Activated T-cell treated with anti-CD3 and anti-CD28 coated beads for 24 hours (primary cell): ENCODE measurements at regions not wholly inside any gene's neighbourhood (a gene's known extent, or its start where the extent isn't known, plus 50 kb on each side); places are given as distances from the start of the nearest gene placed in this dataset.

Source experiments
- DNase-seq: peaks from one replicate; pipeline ENCODE4 v3.0.0-alpha.2; 2020; ENCODE audit warnings: low read depth

DNA sequence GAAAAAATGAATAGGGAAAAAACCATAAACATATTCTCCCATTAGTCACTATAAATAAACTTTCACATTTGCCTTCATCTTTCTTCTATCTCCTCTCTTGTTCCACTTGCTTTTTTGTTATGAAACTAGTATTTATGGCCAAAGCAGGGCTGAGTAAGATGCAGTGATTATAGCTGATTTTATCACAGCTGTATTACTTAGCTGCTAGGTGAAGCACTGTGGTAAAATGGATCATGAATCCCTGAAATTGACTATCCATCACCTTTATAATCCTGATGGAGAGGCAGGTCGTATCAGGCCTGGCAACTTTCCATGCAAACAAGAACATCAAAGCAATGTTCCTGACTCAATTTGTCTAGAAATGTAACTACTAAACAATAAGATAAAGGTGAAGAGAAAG is 471.6 kb downstream of the TUSC7 start:
- no peak for DNase-seq

DNA sequence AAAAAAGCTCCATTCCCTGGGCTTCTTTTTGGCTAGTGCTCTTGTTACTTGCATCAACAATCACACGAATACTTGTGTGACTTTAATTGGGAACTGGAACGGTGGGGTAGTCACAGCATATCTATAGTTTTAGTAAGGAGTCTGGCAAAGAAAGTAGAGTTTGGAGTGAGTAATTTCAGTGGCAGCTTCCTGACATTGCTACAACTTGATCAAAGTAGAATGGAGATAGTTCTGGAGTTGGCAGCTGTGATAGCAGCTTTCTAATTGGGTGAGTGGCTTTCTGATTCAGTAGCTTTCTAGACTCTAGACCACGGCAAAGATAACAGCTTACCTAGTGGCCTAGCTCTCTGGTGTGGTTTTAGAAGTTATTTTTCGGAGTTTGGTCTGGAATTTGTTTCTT is 475.0 kb downstream of the TUSC7 start:
- DNase-seq, result no peak

DNA sequence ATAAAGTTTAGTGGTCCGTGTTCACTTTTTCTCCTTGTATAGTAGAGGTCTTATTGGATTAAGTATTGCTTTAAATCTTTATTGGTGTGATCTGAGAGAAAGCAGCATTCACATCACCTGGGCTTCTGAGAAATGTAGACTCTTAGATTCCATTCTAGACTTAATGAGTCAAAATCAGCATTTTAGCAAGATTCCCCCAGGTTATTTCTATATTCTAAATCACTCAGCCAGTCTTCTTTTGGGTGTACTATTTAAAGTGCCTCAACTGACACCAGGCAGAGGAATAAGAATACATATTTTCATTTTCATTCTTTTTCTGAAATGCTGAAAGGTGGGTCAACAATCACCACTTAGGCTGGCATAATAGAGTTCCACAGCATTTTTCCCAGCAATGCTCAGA is 481.7 kb downstream of the TUSC7 start:
- DNase-seq, result no peak

DNA sequence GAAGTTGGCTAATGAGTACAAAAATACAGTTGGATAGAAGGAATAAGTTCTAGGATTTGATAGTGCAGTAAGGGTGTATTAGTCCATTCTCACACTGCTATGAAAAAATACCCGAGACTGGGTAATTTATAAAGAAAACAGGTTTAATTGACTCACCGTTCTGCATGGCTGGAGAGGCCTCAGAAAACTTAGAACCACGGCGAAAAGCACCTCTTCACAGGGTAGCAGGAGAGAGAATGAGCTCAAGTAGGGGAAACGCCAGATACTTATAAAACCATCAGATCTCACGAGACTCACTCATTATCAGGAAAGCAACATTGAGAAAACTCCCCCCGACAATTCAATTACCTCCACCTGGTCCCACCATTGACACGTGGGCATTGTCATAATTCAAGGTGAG is 483.3 kb downstream of the TUSC7 start:
- no peak for DNase-seq

DNA sequence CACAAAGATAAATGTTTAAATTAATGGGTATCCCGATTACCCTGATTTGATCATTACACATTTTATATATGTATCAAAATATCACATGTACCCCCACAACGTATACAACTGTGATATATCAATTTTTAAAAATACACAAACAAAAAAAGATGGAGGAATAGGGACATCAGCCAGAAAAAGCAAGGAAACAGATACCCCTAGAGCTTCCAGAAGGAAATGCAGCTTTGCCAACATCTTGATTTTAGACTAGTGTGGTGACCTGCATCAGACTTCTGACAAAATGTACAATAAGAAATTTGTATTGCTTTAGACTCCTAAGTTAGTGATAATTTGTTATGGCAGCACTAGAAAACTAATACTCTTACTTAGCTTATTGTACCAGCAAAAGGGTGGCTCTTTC is 483.8 kb downstream of the TUSC7 start:
- no peak for DNase-seq

DNA sequence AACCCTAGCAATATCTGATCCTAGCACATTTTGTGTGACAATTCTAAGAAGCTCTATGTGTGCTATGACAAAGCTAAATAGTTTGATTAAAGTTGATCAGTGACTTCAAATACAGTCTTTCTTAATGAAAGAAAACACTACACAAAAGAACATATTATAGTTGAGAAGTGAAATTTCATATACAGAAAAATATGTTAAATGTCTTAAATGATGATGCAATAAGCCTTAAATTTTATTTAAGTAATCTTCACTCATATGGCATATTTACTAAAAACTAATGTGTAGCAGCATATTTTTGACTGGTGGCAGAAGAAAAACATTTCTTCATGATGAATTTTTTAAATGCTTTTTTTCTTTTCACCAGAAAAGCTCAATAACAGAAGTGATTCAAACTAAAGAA is 485.5 kb downstream of the TUSC7 start:
- DNase-seq, result no peak

DNA sequence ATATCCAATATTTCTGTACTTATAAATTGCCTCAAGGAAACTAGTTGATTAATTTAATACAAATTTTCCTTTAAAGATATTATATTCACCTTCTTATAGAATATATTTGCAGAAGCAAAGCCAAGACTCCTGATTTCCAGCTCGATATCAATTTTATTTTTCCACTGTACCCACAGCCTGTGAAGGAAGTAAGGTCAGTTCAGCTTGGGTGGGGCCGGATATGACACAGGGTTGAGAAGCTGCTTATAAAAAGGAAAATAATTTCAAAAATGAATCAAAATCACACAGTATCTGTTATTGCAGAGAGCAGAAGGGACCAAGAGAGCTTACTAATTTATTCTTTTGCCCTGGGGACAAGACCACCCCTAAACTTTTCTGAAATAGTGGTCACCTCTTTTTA is 491.4 kb downstream of the TUSC7 start:
- DNase-seq, result no peak

DNA sequence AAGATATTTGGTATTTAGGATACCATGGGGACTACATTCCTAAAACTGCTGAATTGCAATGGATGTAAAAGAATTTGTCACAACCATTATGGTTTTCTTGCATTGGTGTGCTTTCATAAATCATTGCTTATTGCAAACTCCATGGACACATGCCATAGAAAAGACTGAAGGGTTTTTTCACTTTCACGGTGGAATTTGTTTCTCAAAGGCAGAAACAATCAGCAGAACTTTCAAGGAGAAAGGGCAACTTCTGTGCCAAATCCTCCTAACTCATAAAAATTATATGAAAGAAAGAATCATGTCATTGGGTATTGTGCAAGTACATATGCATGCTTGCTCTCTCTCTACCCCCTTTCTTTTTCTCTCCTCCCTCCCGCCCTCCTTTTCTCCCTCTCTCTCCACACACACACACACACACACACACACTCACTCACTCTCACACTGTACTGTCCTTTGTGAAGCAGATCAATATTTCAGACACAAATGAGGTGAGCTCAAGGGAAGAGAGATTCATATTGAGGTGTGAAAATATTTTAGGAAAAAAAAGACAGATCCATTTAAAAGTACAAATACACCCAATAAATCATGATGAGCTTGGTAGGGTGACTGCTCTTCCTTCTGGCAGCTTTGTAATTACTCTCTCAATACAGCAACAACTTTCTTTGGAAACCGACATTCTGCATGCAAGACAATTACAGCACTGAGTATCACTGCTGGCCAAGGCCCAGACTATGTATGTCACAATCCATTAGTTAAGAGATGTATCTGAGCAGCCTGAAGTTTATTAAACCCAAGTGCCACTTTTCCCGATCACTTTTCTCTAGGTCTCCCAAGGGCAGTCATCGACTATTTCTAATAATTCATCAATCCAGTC is 492.6 kb downstream of the TUSC7 start:
- no peak for DNase-seq

DNA sequence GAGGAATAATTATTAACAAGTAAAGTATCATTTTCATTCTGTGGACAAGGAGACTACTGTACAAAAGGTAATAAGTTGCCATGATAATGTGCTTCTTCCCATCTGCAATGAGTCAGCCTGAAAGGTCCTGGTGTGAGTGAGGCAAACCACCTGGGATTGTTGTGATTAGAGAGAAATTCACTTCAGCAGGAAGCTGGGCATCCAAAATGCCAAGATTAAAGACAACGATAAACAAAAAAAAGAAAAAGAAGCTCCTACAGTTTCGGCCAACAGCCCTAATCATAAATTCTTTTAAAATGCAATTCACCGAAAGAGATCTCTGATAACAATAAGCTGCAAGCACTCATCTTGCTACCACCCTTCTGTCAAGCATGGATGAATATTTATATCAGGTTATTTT is 507.8 kb downstream of the TUSC7 start:
- DNase-seq, result no peak

DNA sequence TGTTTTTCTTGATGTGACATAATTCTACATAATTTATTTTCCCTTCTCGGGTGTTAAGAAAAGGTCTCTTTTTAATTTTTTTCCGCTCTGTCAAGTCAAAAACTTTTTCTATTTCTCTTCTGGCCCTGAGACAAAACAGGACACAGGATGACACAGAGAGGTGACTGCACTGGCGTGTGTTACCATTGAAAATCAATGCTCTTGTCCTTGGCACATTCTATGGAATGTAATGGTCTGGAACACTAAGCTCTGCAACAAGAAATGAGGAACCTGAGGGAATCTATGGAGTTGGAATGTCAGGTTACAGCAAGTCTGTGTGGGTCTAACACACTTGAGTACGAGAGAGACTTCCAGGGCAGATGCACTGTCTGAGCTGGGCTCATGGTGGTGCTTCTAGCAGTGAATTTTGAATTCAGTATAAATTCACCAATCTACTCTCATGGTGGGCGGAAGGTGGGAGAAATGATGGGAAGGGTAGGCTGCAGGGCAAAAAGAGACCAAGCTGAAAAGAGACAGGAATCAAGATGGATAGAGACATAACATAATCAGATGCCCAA is 508.3 kb downstream of the TUSC7 start:
- DNase-seq, result no peak

DNA sequence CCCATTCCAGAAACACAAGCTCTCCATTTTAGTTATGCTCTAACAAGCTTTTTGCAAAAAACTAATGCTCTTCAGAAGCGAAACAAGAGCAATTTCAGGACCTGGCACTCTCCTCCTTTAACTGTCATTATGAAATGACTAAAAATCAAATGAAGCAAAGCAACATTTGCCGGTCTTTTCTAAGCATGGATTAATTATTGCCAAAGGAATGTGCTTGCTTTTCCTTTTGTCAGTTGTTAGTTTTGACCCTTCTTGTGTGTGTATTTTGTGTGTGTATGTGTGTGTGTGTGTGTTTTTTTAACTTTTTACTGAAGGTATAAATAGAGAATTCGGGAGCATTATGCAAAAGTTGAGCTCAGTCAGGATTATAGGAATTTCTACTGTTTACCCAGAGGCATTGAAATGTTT is 509.1 kb downstream of the TUSC7 start:
- DNase-seq, result no peak

DNA sequence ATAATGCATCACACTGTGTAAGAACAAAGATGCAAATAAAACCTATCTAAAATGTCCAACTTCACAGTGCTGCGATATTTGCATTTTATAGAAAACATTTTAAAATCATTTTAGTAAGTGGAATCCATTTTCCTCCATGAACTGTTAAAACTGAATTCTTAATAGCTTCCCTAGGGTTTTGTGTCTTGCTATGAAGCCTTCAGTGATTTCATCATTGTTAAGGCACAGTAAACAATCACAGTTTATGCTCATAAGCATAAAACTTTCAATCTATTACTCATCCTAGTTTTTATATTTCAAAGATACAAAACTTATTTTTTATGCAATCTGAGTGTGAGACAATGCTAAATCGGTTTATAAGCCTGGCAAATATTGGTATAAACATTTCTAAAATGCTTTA is 509.7 kb downstream of the TUSC7 start:
- no peak for DNase-seq

DNA sequence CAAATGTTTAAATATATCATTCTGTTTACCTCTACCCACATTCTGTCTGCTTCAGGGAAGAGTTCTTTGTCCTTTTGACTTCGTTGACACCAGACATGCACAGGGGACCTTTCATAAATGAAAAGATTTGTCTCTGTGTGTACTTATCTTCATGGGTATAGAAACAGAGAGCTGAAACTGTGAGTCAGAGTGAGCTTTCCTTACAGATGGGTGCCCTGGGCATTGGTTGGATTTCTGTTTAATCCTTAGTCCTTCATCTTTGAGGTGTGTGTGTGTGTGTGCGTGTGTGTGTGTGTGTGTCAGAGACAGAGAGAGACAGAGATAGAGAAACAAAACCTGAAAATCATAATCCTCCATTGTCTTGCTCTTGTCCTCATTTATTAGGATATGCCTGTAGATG is 517.4 kb downstream of the TUSC7 start:
- DNase-seq, result no peak

DNA sequence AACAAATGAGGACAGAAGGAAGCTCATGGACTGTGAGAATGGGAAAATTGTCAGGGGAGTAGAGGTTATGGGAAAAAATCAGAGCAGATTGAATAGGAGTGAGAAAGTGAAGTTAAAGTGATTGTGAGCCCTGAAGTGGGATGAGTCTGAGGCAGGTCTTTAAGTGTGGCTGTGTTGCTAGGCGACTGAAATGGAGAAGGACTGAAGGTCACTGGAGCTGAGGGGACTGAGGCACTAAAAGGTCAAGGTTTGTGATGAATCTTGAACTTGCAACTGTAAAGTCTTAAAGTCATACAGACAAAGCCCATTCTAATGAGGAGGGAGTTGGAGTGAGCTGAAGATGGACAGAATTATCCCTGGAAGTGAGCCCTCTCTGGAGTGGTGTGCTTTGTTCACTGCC is 518.9 kb downstream of the TUSC7 start:
- no peak for DNase-seq

DNA sequence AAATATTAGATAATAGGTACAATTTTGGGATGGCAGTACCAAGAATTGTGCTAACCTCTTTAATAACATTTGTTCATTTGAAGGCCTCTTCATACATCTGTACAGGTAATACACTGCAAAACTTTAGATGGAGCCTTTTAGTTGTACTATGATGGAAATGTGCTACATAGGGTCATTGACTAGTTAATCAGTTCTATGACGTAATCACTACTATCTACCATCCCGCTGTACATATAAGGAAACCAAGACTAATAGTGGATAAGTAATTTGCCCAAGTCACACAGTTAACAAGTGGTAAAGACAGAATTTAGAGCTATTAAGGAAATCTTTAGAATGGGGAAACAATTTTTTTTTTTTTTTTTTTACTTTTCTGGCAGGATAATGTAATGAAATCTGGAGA is 521.3 kb downstream of the TUSC7 start:
- DNase-seq, result no peak

DNA sequence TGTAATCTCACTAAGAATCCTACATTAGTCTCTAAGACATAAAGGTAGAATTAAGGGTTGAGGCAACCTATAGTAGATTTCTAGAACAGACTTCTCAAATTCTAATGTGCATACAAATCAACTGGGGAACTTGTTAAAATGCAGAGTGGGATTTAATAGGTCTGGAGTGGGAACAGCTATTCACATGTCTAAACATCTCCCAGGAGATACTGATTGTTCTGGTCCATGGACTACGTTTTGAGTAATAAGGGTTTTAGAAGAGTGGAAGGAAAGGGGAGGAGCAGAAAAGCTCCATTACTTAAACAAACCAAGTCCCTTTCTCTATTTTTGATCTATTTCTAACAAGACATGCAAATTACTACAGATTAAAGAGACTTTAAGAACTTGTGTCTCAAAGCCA is 524.8 kb downstream of the TUSC7 start:
- DNase-seq, result no peak

DNA sequence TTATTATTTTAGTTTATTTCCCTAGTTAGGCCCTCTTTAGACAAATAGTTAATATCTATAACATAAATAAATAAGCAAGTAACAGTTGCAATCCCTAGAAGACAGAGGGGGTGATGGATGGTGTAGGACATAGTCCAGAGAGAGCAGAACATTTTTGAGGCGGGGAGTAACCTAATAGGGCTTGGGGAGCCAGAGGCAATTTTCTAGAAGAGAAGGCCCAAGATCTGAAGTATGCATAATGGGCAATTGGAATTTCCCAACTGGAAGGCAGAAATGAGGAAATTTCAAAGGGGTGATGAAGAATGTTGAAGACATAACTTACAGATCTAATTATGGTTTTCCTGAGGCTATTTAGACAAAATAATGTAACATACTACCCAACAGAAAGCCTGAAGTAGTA is 525.7 kb downstream of the TUSC7 start:
- no peak for DNase-seq

DNA sequence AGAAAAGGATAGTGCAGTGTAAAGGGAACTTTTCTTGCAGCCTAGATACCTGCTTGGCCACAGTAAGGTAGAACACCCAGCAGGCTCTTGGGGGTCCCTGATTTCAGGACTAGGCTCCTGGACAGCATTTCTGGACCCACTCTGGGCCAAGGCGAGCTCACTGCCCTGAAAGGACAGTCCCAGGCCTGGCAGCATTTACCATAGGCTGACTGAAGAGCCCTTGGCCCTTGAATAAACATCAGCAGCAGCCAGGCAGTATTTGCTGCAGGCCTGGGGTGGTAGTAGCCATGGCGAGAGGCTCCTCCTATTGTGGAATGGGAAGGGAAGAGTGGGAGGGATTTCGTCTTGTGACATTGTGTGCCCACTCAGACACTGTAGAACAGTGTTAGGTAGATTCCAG is 529.2 kb downstream of the TUSC7 start:
- DNase-seq, result no peak

DNA sequence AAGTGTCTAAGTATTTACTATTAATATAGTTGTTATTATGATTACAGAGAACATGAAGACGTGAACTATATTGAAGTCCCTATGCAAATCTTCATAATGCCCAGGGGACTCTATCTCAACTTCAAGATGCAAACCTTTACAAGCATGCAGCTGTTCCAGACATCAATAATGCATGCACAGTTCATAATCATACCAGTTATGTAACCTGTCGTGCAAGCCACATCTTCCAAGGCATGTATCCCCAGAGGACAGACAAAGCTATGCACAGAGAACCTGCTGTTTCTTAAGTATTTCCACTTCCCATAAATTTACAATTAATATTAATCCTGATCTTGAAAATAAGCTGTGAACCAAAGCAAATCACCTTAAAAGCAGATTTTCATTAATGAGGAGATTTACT is 534.1 kb downstream of the TUSC7 start:
- DNase-seq, result no peak

DNA sequence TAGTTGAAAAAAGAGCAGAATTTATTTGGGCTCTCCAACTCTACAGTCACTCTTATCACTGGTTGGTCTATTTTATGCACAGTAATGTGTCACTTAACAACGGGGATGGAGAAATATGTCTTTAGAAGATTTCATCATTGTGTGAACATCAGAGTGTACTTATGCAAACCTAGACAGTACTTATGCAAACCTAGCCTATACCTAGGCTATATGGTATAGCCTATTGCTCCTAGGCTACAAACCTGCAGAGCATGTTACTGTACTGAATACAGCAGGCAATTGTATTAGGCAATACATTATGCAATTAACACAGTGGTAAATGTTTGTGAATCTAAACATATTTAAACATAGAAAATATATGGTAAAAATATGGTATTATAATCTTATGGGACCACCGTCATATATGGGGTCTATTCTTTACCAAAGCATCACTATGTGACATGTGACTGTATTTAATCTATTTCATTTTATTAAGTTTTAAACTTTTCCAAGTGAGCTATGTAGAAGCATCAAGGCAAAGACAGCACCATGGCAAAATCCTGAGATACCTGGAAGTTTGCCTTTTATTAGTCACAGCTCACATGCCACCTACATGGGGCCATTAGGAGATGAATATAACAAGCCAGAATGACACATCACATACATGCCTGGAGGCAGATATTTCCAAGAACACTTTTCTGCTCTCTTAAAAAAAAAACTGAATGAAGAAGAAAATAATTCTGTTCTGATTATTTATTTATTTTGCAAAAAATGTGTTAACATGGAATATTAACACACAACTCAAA is 537.4 kb downstream of the TUSC7 start:
- DNase-seq, result no peak

DNA sequence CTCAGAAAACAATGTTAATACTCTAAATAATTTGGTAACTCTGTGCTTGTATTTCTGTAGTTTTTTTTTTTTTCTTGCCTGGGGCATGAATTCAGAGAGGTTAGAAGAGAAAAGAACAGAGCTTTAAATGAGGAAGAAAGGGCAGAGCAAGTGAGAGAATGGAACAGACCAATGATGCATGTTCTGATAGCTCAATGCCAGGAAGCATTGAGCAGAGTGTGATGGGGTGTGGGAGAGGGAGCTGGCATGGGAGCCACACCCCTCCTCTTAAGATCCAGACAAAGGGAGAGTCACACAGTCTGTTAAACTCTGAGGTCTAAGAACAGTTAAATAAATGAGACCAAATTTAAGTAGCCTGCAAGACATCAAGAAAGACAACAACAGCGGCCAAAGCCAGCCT is 538.6 kb downstream of the TUSC7 start:
- no peak for DNase-seq

DNA sequence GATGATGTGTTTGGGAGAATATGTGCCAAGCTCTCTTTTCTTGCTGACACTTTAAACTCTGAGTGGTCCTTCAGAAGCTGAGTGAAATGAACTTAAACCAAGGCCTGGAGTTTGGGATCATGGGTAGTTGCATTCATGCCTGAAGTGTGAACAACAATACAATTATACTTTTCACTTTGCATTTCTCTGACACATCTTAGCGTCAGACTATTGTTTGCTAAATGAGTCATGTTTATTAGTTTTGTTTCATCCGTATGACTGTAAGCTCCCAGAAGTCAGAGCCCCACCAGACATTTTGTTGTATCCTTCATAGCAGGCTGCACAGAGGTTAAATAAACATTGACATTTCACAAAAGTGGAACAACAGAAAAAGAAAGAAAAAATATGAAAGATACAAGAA is 542.6 kb downstream of the TUSC7 start:
- no peak for DNase-seq

DNA sequence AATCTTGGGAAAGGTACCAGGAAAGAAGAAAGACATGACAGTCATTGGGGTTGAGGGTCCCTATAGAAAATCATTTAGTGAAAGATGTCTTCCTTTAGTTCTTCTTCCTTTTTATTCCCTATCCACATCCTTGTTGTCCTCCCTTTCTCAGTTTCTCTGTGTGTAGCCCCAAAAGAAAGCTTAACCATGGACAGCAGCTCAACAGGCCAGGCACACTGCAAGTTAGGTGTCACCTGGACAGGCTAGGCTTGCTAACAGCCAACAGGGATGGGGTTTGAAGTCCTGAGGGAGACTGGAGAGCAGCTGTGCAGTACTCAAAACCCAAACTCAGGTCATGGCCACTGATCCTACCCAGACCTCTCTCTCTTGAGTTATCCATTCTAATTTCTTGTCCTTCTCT is 543.1 kb downstream of the TUSC7 start:
- DNase-seq, result no peak
